Keratinocyte (primary cell): ENCODE measurements at regions not wholly inside any gene's neighbourhood (a gene's known extent, or its start where the extent isn't known, plus 50 kb on each side); places are given as distances from the start of the nearest gene placed in this dataset.

Experiments used
- DNase-seq: peaks from one replicate; pipeline ENCODE4 v3.0.0-alpha.2; 2011; ENCODE audit warnings: low read depth, missing footprints, low spot score
- FAIRE-seq: peaks from 2 replicates; lab custom pipeline; 2011; peaks lifted over from hg19 to GRCh38; lab: Jason Lieb, UNC
- H2AFZ ChIP-seq: 2 replicates; pipeline ENCODE4 v1.6.0; 2012; ENCODE audit warnings: low read length, control low read depth, inconsistent platforms; ENCODE audit not compliant: control insufficient read depth
- H3K27ac ChIP-seq: 2 replicates; pipeline ENCODE4 v1.5.1; 2011; ENCODE audit warnings: low read length; ENCODE audit not compliant: control insufficient read depth, insufficient read depth
- H3K27me3 ChIP-seq: 3 replicates; pipeline ENCODE4 v1.6.0; 2011; ENCODE audit warnings: low read length; ENCODE audit not compliant: control insufficient read depth, insufficient read depth; ENCODE audit errors: extremely low read depth
- H3K36me3 ChIP-seq, 2 experiments: 2 replicates in 1 of 2; 3 replicates in 1 of 2; pipeline ENCODE4 v1.5.1; 2011; ENCODE audit warnings: low read length in 2 of 2, mild to moderate bottlenecking in 1 of 2; ENCODE audit not compliant: control insufficient read depth in 2 of 2, insufficient read depth in 2 of 2; ENCODE audit errors: extremely low read depth in 1 of 2
- H3K4me1 ChIP-seq: 3 replicates; pipeline ENCODE4 v1.5.1; 2011; ENCODE audit warnings: low read length; ENCODE audit not compliant: control insufficient read depth, insufficient read depth; ENCODE audit errors: extremely low read depth
- H3K4me2 ChIP-seq: 3 replicates; pipeline ENCODE4 v1.6.0; 2011; ENCODE audit warnings: low read depth, low read length; ENCODE audit not compliant: control insufficient read depth, insufficient read depth; ENCODE audit errors: extremely low read depth
- H3K4me3 ChIP-seq, 3 experiments: fragments of 200-600 bp in 1 of 3; sonication (generic) in 1 of 3; 2 replicates in 2 of 3; 3 replicates in 1 of 3; pipeline ENCODE4 v1.5.1; 2011 to 2016; ENCODE audit warnings: low read length in 3 of 3, mild to moderate bottlenecking in 3 of 3, control low read depth in 2 of 3, inconsistent platforms in 1 of 3, low read depth in 1 of 3, mixed read lengths in 1 of 3, mixed run types in 1 of 3, moderate library complexity in 1 of 3; ENCODE audit not compliant: control insufficient read depth in 2 of 3, insufficient read depth in 2 of 3; ENCODE audit errors: extremely low read depth in 1 of 3
- H3K79me2 ChIP-seq: 2 replicates; pipeline ENCODE4 v1.6.0; 2012; ENCODE audit warnings: low read length; ENCODE audit not compliant: control insufficient read depth, insufficient read depth
- H3K9ac ChIP-seq: 3 replicates; pipeline ENCODE4 v1.6.0; 2011; ENCODE audit warnings: low read length; ENCODE audit not compliant: control insufficient read depth, insufficient read depth; ENCODE audit errors: extremely low read depth
- H3K9me1 ChIP-seq: 3 replicates; pipeline ENCODE4 v1.6.0; 2011; ENCODE audit warnings: low read length; ENCODE audit not compliant: control insufficient read depth, insufficient read depth; ENCODE audit errors: extremely low read depth
- H3K9me3 ChIP-seq: 2 replicates; pipeline ENCODE4 v1.5.1; 2012; ENCODE audit warnings: low read depth, low read length; ENCODE audit not compliant: control insufficient read depth
- H4K20me1 ChIP-seq: 3 replicates; pipeline ENCODE4 v1.6.0; 2011; ENCODE audit warnings: low read length; ENCODE audit not compliant: control insufficient read depth, insufficient read depth; ENCODE audit errors: extremely low read depth
- CTCF ChIP-seq, 3 experiments: IDR thresholded peaks in 1 of 3; conservative IDR thresholded peaks in 1 of 3; optimal IDR thresholded peaks in 1 of 3; 2 replicates in 2 of 3; 3 replicates in 1 of 3; pipeline versions ENCODE3 to v1.5.1; 2011; ENCODE audit warnings: low read length in 3 of 3, mild to moderate bottlenecking in 3 of 3, moderate library complexity in 2 of 3, control low read depth in 1 of 3, inconsistent platforms in 1 of 3; ENCODE audit not compliant: insufficient read depth in 2 of 3; ENCODE audit errors: extremely low read depth in 1 of 3
- EZH2 ChIP-seq: IDR thresholded peaks from one replicate; pipeline ENCODE4 v1.6.1; 2012; ENCODE audit warnings: inconsistent platforms, mild to moderate bottlenecking, low read length, moderate library complexity
- dilution Hi-C: fragments of 300-500 bp; cut with MboI; formaldehyde crosslinking; loops from one replicate; pipeline ENCODE4 v1.7.0; 2020; ENCODE audit warnings: low sequenced_read_pairs; ENCODE audit not compliant: extremely low pct_ligation_motif_present

GRCh38 chr22:47851586-47851985 lies 1089.1 kb downstream of the TBC1D22A start:
- no peaks in the 10 kb centered on the region for H3K9me1 ChIP-seq
- H3K9ac ChIP-seq: no peak overlapping the region
- no peak for FAIRE-seq
- peaks cover 0 to 2% of the 10 kb centered on the region in 2 experiments for H3K36me3 ChIP-seq
- no peak for TF ChIP-seq CTCF (optimal IDR thresholded peaks at IDR 0.05 in 1 of 3, IDR thresholded peaks at IDR 0.05 in 1 of 3, conservative IDR thresholded peaks at IDR 0.05 in 1 of 3; ENCODE audit: extremely low read depth in 1 of 3, insufficient read depth in 2 of 3, low read length in 3 of 3)
- TF ChIP-seq EZH2: no peak
- no peaks in the 10 kb centered on the region for H3K27me3 ChIP-seq
- H3K4me1 ChIP-seq: no peaks in the 10 kb centered on the region
- H3K4me3 ChIP-seq: no peak overlapping the region
- no peaks in the 10 kb centered on the region for H3K79me2 ChIP-seq
- H3K9me3 ChIP-seq: no peaks in the 10 kb centered on the region
- H3K27ac ChIP-seq: no peak overlapping the region
- dilution Hi-C loops: no loop called here
- no peak for DNase-seq
- H2AFZ ChIP-seq: no peak overlapping the region
- no peak overlapping the region for H3K4me2 ChIP-seq
- H4K20me1 ChIP-seq: no peaks in the 10 kb centered on the region

- Histone ChIP-seq H3K4me3 (no peak overlapping the region), H3K9me1 (no peaks in the 10 kb centered on the region), H3K4me2 (no peak overlapping the region), H3K4me1 (no peaks in the 10 kb centered on the region), H3K9me3 (no peaks in the 10 kb centered on the region), H2AFZ (no peak overlapping the region), H3K27me3 (no peaks in the 10 kb centered on the region), H3K9ac (no peak overlapping the region), H3K79me2 (no peaks in the 10 kb centered on the region), H3K27ac (no peak overlapping the region), H4K20me1 (no peaks in the 10 kb centered on the region), H3K36me3 (peaks cover 0 to 2% of the 10 kb centered on the region in 2 experiments)
- no peak for TF ChIP-seq EZH2
- no peak for TF ChIP-seq CTCF (optimal IDR thresholded peaks at IDR 0.05 in 1 of 3, IDR thresholded peaks at IDR 0.05 in 1 of 3, conservative IDR thresholded peaks at IDR 0.05 in 1 of 3; ENCODE audit: extremely low read depth in 1 of 3, insufficient read depth in 2 of 3, low read length in 3 of 3)
- dilution Hi-C loops: no loop called here
- FAIRE-seq (no peak), DNase-seq (no peak)
Measured at GRCh38 chr22:47850644-47851151, 1088.2 kb downstream of the TBC1D22A start.
